Breast epithelium (tissue), 4 donors: ENCODE measurements at regions not wholly inside any gene's neighbourhood (a gene's known extent, or its start where the extent isn't known, plus 50 kb on each side); places are given as distances from the start of the nearest gene placed in this dataset.
"Not testable (repeated sequence)": the region's sequence is repeated elsewhere in the genome, so short reads cannot be mapped to it uniquely, and the experiment has no call there.

ENCODE experiments used
- DNase-seq, 2 donors: peaks; one replicate each; pipeline ENCODE4 v3.0.0-alpha.2; 2019; ENCODE audit warnings: low spot score in 2 of 2
- H3K27ac ChIP-seq, 2 donors: fragments of 200-600 bp; sonication (generic) in 1 of 2; one replicate each; pipeline ENCODE4 v1.5.1; 2016 to 2019; ENCODE audit warnings: mild to moderate bottlenecking in 1 of 2
- H3K27me3 ChIP-seq, 2 donors: fragments of 200-600 bp; sonication (generic) in 1 of 2; one replicate each; pipeline versions ENCODE4 v1.5.1 to v1.6.0; 2017 to 2019; ENCODE audit warnings: control low read depth in 1 of 2, mild to moderate bottlenecking in 1 of 2
- H3K36me3 ChIP-seq: fragments of 200-600 bp; one replicate; pipeline ENCODE4 v1.5.1; 2019
- H3K4me1 ChIP-seq, 2 donors: fragments of 200-600 bp; sonication (generic); one replicate each; pipeline ENCODE4 v1.5.1; 2016 to 2019; ENCODE audit warnings: control low read depth in 1 of 2
- H3K4me3 ChIP-seq, 3 donors: fragments of 200-600 bp; sonication (generic); 1 replicate in 2 of 3; 2 replicates in 1 of 3; pipeline ENCODE4 v1.5.1; 2016 to 2019; ENCODE audit warnings: mild to moderate bottlenecking in 3 of 3, moderate library complexity in 2 of 3
- H3K9me3 ChIP-seq, 2 donors: fragments of 200-600 bp; sonication (generic) in 1 of 2; one replicate each; pipeline ENCODE4 v1.5.1; 2016 to 2019; ENCODE audit warnings: control low read depth in 1 of 2
- CTCF ChIP-seq, 3 donors: fragments of 450-650 bp; IDR thresholded peaks; one replicate each; pipeline ENCODE4 v1.5.1; 2016 to 2017; ENCODE audit warnings: antibody characterized with exemption in 3 of 3, mild to moderate bottlenecking in 3 of 3, moderate library complexity in 3 of 3
- POLR2A ChIP-seq: fragments of 450-650 bp; IDR thresholded peaks from one replicate; pipeline ENCODE4 v1.6.1; 2016; ENCODE audit warnings: antibody characterized with exemption, mild to moderate bottlenecking, moderate library complexity
- POLR2AphosphoS5 ChIP-seq, 3 donors: sonication (generic); formaldehyde crosslinking; IDR thresholded peaks; one replicate each; pipeline ENCODE4 v1.6.1; 2017; ENCODE audit warnings: antibody characterized with exemption in 3 of 3
- intact Hi-C: fragments of 100-400 bp; cut with DNase I; formaldehyde crosslinking; loops from one replicate; pipeline ENCODE4 v1.15.1; 2023; ENCODE audit warnings: low total_unique reads

- no peak for DNase-seq
- H3K27ac ChIP-seq, result no peak overlapping the region
- H3K9me3 ChIP-seq, result no peaks in the 10 kb centered on the region
- intact Hi-C loops, result no loop called here
- no peak for TF ChIP-seq POLR2A
- no peak for TF ChIP-seq CTCF (IDR thresholded peaks at IDR 0.05)
- TF ChIP-seq POLR2AphosphoS5 (IDR thresholded peaks at IDR 0.05), result no peak
- no peak overlapping the region for H3K4me3 ChIP-seq
- no peaks in the 10 kb centered on the region for H3K4me1 ChIP-seq
- H3K27me3 ChIP-seq, result no peaks in the 10 kb centered on the region
- H3K36me3 ChIP-seq, result no peaks in the 10 kb centered on the region
Measured at GRCh38 chr10:52387744-52388143, 73.7 kb downstream of the DKK1 start.

GRCh38 chr10:52390388-52390787 lies 76.3 kb downstream of the DKK1 start:
- no peak for DNase-seq
- Histone ChIP-seq H3K36me3 (no peaks in the 10 kb centered on the region), H3K4me3 (no peak overlapping the region), H3K27ac (no peak overlapping the region), H3K27me3 (no peaks in the 10 kb centered on the region), H3K9me3 (no peaks in the 10 kb centered on the region), H3K4me1 (no peaks in the 10 kb centered on the region)
- no peak for TF ChIP-seq CTCF (IDR thresholded peaks at IDR 0.05)
- no peak for TF ChIP-seq POLR2AphosphoS5 (IDR thresholded peaks at IDR 0.05)
- TF ChIP-seq POLR2A, result no peak
- intact Hi-C loops, result no loop called here

GRCh38 chr10:52391927-52392602 lies 78.0 kb downstream of the DKK1 start:
- TF ChIP-seq POLR2AphosphoS5 (IDR thresholded peaks at IDR 0.05), result no peak
- TF ChIP-seq POLR2A, result no peak
- no peak for TF ChIP-seq CTCF (IDR thresholded peaks at IDR 0.05)
- Histone ChIP-seq H3K4me3 (no peak overlapping the region), H3K27me3 (no peaks in the 10 kb centered on the region), H3K36me3 (no peaks in the 10 kb centered on the region), H3K4me1 (no peaks in the 10 kb centered on the region), H3K27ac (no peak overlapping the region), H3K9me3 (no peaks in the 10 kb centered on the region)
- DNase-seq, result no peak
- intact Hi-C loops, result no loop called here

- H3K27me3 ChIP-seq, result no peaks in the 10 kb centered on the region
- H3K9me3 ChIP-seq, result no peaks in the 10 kb centered on the region
- DNase-seq, result no peak
- H3K4me1 ChIP-seq, result no peaks in the 10 kb centered on the region
- no peak overlapping the region for H3K4me3 ChIP-seq
- H3K36me3 ChIP-seq, result no peaks in the 10 kb centered on the region
- TF ChIP-seq POLR2A (no peak), POLR2AphosphoS5 (IDR thresholded peaks at IDR 0.05) (no peak), CTCF (IDR thresholded peaks at IDR 0.05) (no peak)
- intact Hi-C loops, result no loop called here
- H3K27ac ChIP-seq, result no peak overlapping the region
Measured at GRCh38 chr10:52394246-52394645, 80.2 kb downstream of the DKK1 start.

GRCh38 chr10:52400562-52400961 lies 86.5 kb downstream of the DKK1 start:
- DNase-seq, result no peak
- no peak overlapping the region for H3K27ac ChIP-seq
- H3K4me1 ChIP-seq, result no peaks in the 10 kb centered on the region
- no peak overlapping the region for H3K4me3 ChIP-seq
- H3K27me3 ChIP-seq, result no peaks in the 10 kb centered on the region
- TF ChIP-seq POLR2AphosphoS5 (IDR thresholded peaks at IDR 0.05) (no peak), POLR2A (no peak), CTCF (IDR thresholded peaks at IDR 0.05) (no peak)
- peaks cover 0 to 20% of the 10 kb centered on the region in 2 donors for H3K9me3 ChIP-seq
- H3K36me3 ChIP-seq, result no peaks in the 10 kb centered on the region
- intact Hi-C loops, result no loop called here

- H3K27me3 ChIP-seq, DNase-seq, H3K27ac ChIP-seq, intact Hi-C loops, H3K4me1 ChIP-seq, H3K4me3 ChIP-seq, H3K36me3 ChIP-seq: not testable (repeated sequence)
- H3K9me3 ChIP-seq, result peaks cover 0 to 25% of the 10 kb centered on the region in 2 donors
Measured at GRCh38 chr10:52403801-52404200, 89.7 kb downstream of the DKK1 start.
